GM12878 (cell line): ENCODE measurements at regions not wholly inside any gene's neighbourhood (a gene's known extent, or its start where the extent isn't known, plus 50 kb on each side); places are given as distances from the start of the nearest gene placed in this dataset.

ENCODE experiments used
- ATAC-seq: fragments of 200-7000 bp; cut with Tn5 transposase; 3 replicates; pipeline ENCODE4 v1.9.1; 2020; ENCODE audit warnings: mild to moderate bottlenecking, moderate library complexity
- BruUV-seq: library from RNA; stranded (reverse); fragments of 400-500 nt; replicated peaks from 2 replicates; lab custom pipeline; 2021; lab: Mats Ljungman, UMichigan
- CTCF ChIA-PET: fragments of 300-600 bp; sonication (Branson Sonifier 250); formaldehyde crosslinking; extraction: SDS; loops from one replicate; lab custom pipeline; 2021; ENCODE audit warnings: inconsistent platforms; lab: Yijun Ruan, JAX
- POLR2A ChIA-PET: fragments of 350-600 bp; formaldehyde crosslinking; extraction: SDS; loops from one replicate; lab custom pipeline; 2021; ENCODE audit warnings: inconsistent platforms; lab: Charles Lee
- RAD21 ChIA-PET: fragments of 300-600 bp; sonication (Branson Sonifier 250); formaldehyde crosslinking; loops from one replicate; lab custom pipeline; 2023; ENCODE audit warnings: antibody characterized with exemption; ENCODE audit not compliant: unreplicated experiment; lab: Charles Lee
- SMC1A ChIA-PET: fragments of 300-600 bp; sonication (Branson Sonifier 250); formaldehyde crosslinking; loops from one replicate; lab custom pipeline; 2023; ENCODE audit not compliant: unreplicated experiment, uncharacterized antibody; lab: Charles Lee
- DNase-seq: peaks from one replicate; pipeline ENCODE4 v3.0.0-alpha.2; 2011; ENCODE audit warnings: low read depth, low spot score
- FAIRE-seq: peaks from 3 replicates; lab custom pipeline; 2011; peaks lifted over from hg19 to GRCh38; lab: Jason Lieb, UNC
- H2AFZ ChIP-seq: 2 replicates; pipeline ENCODE4 v1.6.0; 2011; ENCODE audit warnings: low read depth, low read length, control low read depth; ENCODE audit not compliant: control insufficient read depth
- H3K27ac ChIP-seq: 2 replicates; pipeline ENCODE4 v1.5.1; 2011; ENCODE audit warnings: control low read depth; ENCODE audit not compliant: control insufficient read depth, insufficient read depth
- H3K27me3 ChIP-seq, 2 experiments: replicated peaks in 1 of 2; 2 replicates each; pipeline versions ENCODE4 v1.6.0 to v1.6.1; 2011; ENCODE audit warnings: low read length in 1 of 2; ENCODE audit not compliant: control insufficient read depth in 2 of 2, insufficient read depth in 2 of 2
- H3K36me3 ChIP-seq, 2 experiments: 2 replicates each; pipeline ENCODE4 v1.5.1; 2011; ENCODE audit warnings: low read length in 1 of 2; ENCODE audit not compliant: control insufficient read depth in 2 of 2, insufficient read depth in 2 of 2
- H3K4me1 ChIP-seq: 2 replicates; pipeline ENCODE4 v1.6.1; 2011; ENCODE audit warnings: mild to moderate bottlenecking, low read length, moderate library complexity, mixed read lengths; ENCODE audit not compliant: control insufficient read depth, insufficient read depth
- H3K4me2 ChIP-seq: 2 replicates; pipeline ENCODE4 v1.6.0; 2011; ENCODE audit warnings: control low read depth; ENCODE audit not compliant: control insufficient read depth, insufficient read depth
- H3K4me3 ChIP-seq: fragments of 200-600 bp; sonication (generic); 2 replicates; pipeline ENCODE4 v1.5.1; 2016
- H3K79me2 ChIP-seq: 2 replicates; pipeline ENCODE4 v1.6.0; 2011; ENCODE audit warnings: low read length; ENCODE audit not compliant: control insufficient read depth, insufficient read depth
- H3K9ac ChIP-seq: 2 replicates; pipeline ENCODE4 v1.8.0; 2011; ENCODE audit warnings: low read length, control low read depth, mixed read lengths; ENCODE audit not compliant: control insufficient read depth, insufficient read depth
- H3K9me3 ChIP-seq: replicated peaks from 3 replicates; pipeline ENCODE4 v1.5.1; 2011; ENCODE audit warnings: mild to moderate bottlenecking, low read length; ENCODE audit not compliant: control insufficient read depth, insufficient read depth
- H4K20me1 ChIP-seq: 2 replicates; pipeline ENCODE4 v1.6.0; 2011; ENCODE audit not compliant: control insufficient read depth, insufficient read depth
- KDM1A ChIP-seq: fragments of 200-600 bp; sonication (generic); IDR thresholded peaks from 2 replicates; pipeline ENCODE4 v1.6.1; 2016; ENCODE audit warnings: borderline replicate concordance
- MYB ChIP-seq: fragments of 150-350 bp; IDR thresholded peaks from 2 replicates; pipeline ENCODE4 v1.6.1; 2014; ENCODE audit warnings: mild to moderate bottlenecking, low read depth, low read length, borderline replicate concordance
- NFYA ChIP-seq: IDR thresholded peaks from 2 replicates; pipeline ENCODE4 v1.6.1; 2011; ENCODE audit warnings: low read depth, mild to moderate bottlenecking, low read length, improper control_type of control experiment, borderline replicate concordance
- NRF1 ChIP-seq: conservative IDR thresholded peaks from 2 replicates; pipeline ENCODE4 v1.6.1; 2011; ENCODE audit warnings: mild to moderate bottlenecking, low read depth, low read length, improper control_type of control experiment
- PAX8 ChIP-seq: fragments of 450-650 bp; IDR thresholded peaks from 2 replicates; pipeline ENCODE4 v1.6.1; 2017; ENCODE audit warnings: mild to moderate bottlenecking, moderate library complexity
- PML ChIP-seq: IDR thresholded peaks from 2 replicates; pipeline ENCODE4 v1.6.1; 2012; ENCODE audit warnings: low read length, inconsistent platforms
- RELA ChIP-seq: fragments of 450-650 bp; IDR thresholded peaks from 2 replicates; pipeline ENCODE4 v1.8.0; 2014; ENCODE audit warnings: borderline replicate concordance; ENCODE audit not compliant: partially characterized antibody
- RFX5 ChIP-seq: IDR thresholded peaks from 2 replicates; pipeline ENCODE4 v1.6.1; 2011; ENCODE audit warnings: low read depth, low read length, improper control_type of control experiment
- ZNF384 ChIP-seq: IDR thresholded peaks from 2 replicates; pipeline ENCODE4 v1.6.1; 2012; ENCODE audit warnings: low read depth, mild to moderate bottlenecking, low read length, improper control_type of control experiment, borderline replicate concordance
- ZSCAN29 ChIP-seq: fragments of 450-650 bp; IDR thresholded peaks from 2 replicates; pipeline ENCODE4 v1.6.1; 2017; ENCODE audit warnings: mild to moderate bottlenecking, moderate library complexity
- in situ Hi-C: fragments of 300-500 bp; cut with MboI; formaldehyde crosslinking; loops from 9 replicates; pipeline ENCODE4 v1.14.3; 2018; ENCODE audit warnings: mixed read lengths
- intact Hi-C: fragments of 100-400 bp; cut with micrococcal nuclease; formaldehyde crosslinking; loops from one replicate; pipeline ENCODE4 v1.14.2; 2022; ENCODE audit not compliant: unreplicated experiment

DNA sequence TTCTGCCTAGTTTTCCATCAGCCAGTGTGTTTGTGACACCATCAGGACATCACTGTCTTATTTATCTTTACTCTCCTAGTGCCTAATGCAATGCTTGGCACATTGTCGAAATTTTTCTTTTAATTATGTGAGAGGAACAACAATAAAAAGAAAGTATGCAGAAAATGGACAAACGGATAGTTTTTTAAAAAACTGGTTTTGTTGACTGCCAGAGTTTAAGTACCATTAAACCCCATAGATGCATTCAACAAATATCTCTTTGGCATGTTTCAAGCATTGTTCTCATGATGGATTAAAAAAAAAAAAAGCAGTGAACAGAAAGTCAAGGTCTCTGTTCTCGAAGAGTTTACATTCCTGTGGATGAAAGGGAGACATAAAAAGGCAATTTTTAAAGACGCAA lies 398.4 kb downstream of the PPP3CA start (continued):
- TF ChIP-seq RELA (no peak), PAX8 (no peak)

DNA sequence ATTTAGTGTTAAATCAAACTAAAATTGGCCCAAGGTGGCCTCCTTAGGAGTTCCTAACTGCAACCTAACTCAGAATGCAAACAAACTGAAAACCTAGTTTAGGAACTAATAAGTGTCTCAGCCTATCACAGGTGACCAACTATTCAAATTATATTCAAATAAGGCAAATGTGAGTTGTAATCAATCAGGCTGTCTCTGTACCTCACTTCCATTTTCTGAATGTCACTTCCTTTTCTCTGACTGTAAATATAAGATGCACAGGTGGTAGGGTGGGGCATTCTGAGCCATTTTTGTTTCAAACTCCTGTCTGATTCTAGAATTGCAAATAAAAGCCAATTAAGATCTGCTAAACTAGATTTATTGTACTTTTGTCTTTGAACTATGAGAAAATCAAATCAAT lies 401.5 kb downstream of the PPP3CA start:
- Histone ChIP-seq H3K27me3 (no peaks in the 10 kb centered on the region), H3K9me3 (no peaks in the 10 kb centered on the region), H4K20me1 (no peaks in the 10 kb centered on the region), H3K4me3 (no peak overlapping the region), H3K9ac (no peak overlapping the region), H3K4me1 (no peaks in the 10 kb centered on the region), H3K27ac (no peak overlapping the region), H3K4me2 (no peak overlapping the region), H3K79me2 (no peaks in the 10 kb centered on the region), H2AFZ (no peak overlapping the region), H3K36me3 (no peaks in the 10 kb centered on the region)
- intact Hi-C loops (no loop called here), in situ Hi-C loops (no loop called here)
- ChIA-PET POLR2A (no interaction called here), RAD21 (no interaction called here), SMC1A (no interaction called here), CTCF (interaction anchor here (1.5 kb wide), 1 partner anchor 11 kb away, joined by 3 read pairs; no protein-coding TSS in a partner anchor)
- DNase-seq (no peak), ATAC-seq (no peak), FAIRE-seq (no peak)
- no TSS peak for BruUV-seq
- TF ChIP-seq NFYA (no peak), ZSCAN29 (no peak), NRF1 (no peak), RFX5 (no peak), PML (no peak), MYB (no peak), ZNF384 (no peak), PAX8 (no peak), KDM1A (no peak)
